Naive thymus-derived CD8-positive, alpha-beta T cell (primary cell): ENCODE measurements at regions not wholly inside any gene's neighbourhood (a gene's known extent, or its start where the extent isn't known, plus 50 kb on each side); places are given as distances from the start of the nearest gene placed in this dataset.

Experiments used
- ATAC-seq, 2 donors: fragments of 150-1000 bp; cut with Tn5 transposase in 1 of 2; sonication (Bioruptor Pico), chemical (Tn5 transposase) in 1 of 2; 1 replicate in 1 of 2; 2 replicates in 1 of 2; pipeline ENCODE4 v1.10.0; 2021; ENCODE audit warnings: mild to moderate bottlenecking in 2 of 2, moderate library complexity in 2 of 2
- POLR2A ChIA-PET: fragments of 350-600 bp; sonication (Branson Sonifier 250); formaldehyde crosslinking; loops from one replicate; lab custom pipeline; 2021; ENCODE audit warnings: antibody characterized with exemption; lab: Charles Lee
- DNase-seq, 10 donors: peaks; one replicate each; pipeline versions ENCODE4 v3.0.0 to v3.0.0-alpha.2; 2020 to 2022
- H3K27ac Mint-ChIP-seq, 10 donors: one replicate each; pipeline ENCODE4 v1.8.0; 2020 to 2022; ENCODE audit warnings: mild to moderate bottlenecking in 10 of 10, mixed read lengths in 10 of 10, moderate library complexity in 4 of 10, inconsistent platforms in 1 of 10
- H3K27me3 Mint-ChIP-seq, 5 donors: one replicate each; pipeline ENCODE4 v1.8.0; 2021 to 2022; ENCODE audit warnings: mixed read lengths in 5 of 5
- H3K36me3 Mint-ChIP-seq, 3 donors: one replicate each; pipeline ENCODE4 v1.8.0; 2020 to 2022; ENCODE audit warnings: mixed read lengths in 3 of 3, mild to moderate bottlenecking in 2 of 3, inconsistent platforms in 1 of 3
- H3K4me1 Mint-ChIP-seq, 4 donors: one replicate each; pipeline ENCODE4 v1.8.0; 2021 to 2022; ENCODE audit warnings: mixed read lengths in 4 of 4
- H3K4me3 Mint-ChIP-seq, 10 donors: one replicate each; pipeline ENCODE4 v1.8.0; 2020 to 2022; ENCODE audit warnings: mild to moderate bottlenecking in 10 of 10, mixed read lengths in 10 of 10, moderate library complexity in 6 of 10, inconsistent platforms in 1 of 10
- H3K9me3 Mint-ChIP-seq, 9 donors: one replicate each; pipeline ENCODE4 v1.8.0; 2020 to 2022; ENCODE audit warnings: mixed read lengths in 9 of 9, mild to moderate bottlenecking in 3 of 9, inconsistent platforms in 1 of 9, moderate library complexity in 1 of 9

- DNase-seq, result no peak
- POLR2A ChIA-PET, result no interaction called here
- no peaks in the 10 kb centered on the region for H3K9me3 Mint-ChIP-seq
- no peak overlapping the region for H3K4me3 Mint-ChIP-seq
- ATAC-seq, result no peak
- no peak overlapping the region for H3K27ac Mint-ChIP-seq
- no peaks in the 10 kb centered on the region for H3K36me3 Mint-ChIP-seq
- no peaks in the 10 kb centered on the region for H3K4me1 Mint-ChIP-seq
- peaks cover 0 to 10% (median 9%) of the 10 kb centered on the region in 5 donors for H3K27me3 Mint-ChIP-seq
Measured at GRCh38 chr1:87804128-87804527, 475.4 kb downstream of the LMO4 start.

GRCh38 chr1:87805666-87806378 lies 477.1 kb downstream of the LMO4 start:
- H3K27ac Mint-ChIP-seq, result no peak overlapping the region
- H3K4me3 Mint-ChIP-seq, result no peak overlapping the region
- no peaks in the 10 kb centered on the region for H3K9me3 Mint-ChIP-seq
- H3K4me1 Mint-ChIP-seq, result no peaks in the 10 kb centered on the region
- ATAC-seq (no peak), DNase-seq (no peak)
- POLR2A ChIA-PET, result no interaction called here
- no peaks in the 10 kb centered on the region for H3K36me3 Mint-ChIP-seq
- peaks cover 0 to 9% (median 3%) of the 10 kb centered on the region in 5 donors for H3K27me3 Mint-ChIP-seq

GRCh38 chr1:87806379-87807094 lies 477.9 kb downstream of the LMO4 start:
- Mint-ChIP-seq H3K4me3 (no peak overlapping the region), H3K27me3 (peaks cover 0 to 4% (median 3%) of the 10 kb centered on the region in 5 donors), H3K36me3 (no peaks in the 10 kb centered on the region), H3K27ac (no peak overlapping the region), H3K9me3 (no peaks in the 10 kb centered on the region), H3K4me1 (no peaks in the 10 kb centered on the region)
- no peak for ATAC-seq
- POLR2A ChIA-PET, result no interaction called here
- no peak for DNase-seq

- H3K27ac Mint-ChIP-seq, result no peak overlapping the region
Measured at GRCh38 chr1:87810166-87810565, 481.5 kb downstream of the LMO4 start.

GRCh38 chr1:87812871-87813577 lies 484.3 kb downstream of the LMO4 start:
- POLR2A ChIA-PET, result no interaction called here
- H3K4me1 Mint-ChIP-seq, result no peaks in the 10 kb centered on the region
- H3K27me3 Mint-ChIP-seq, result no peaks in the 10 kb centered on the region
- no peak overlapping the region for H3K4me3 Mint-ChIP-seq
- no peaks in the 10 kb centered on the region for H3K9me3 Mint-ChIP-seq
- H3K27ac Mint-ChIP-seq, result no peak overlapping the region
- no peak for ATAC-seq
- H3K36me3 Mint-ChIP-seq, result no peaks in the 10 kb centered on the region
- DNase-seq, result no peak

More at GRCh38 chr1:87810166-87810565, 481.5 kb downstream of the LMO4 start:
- H3K36me3 Mint-ChIP-seq, result no peaks in the 10 kb centered on the region
- no peaks in the 10 kb centered on the region for H3K27me3 Mint-ChIP-seq
- DNase-seq (no peak), ATAC-seq (no peak)
- POLR2A ChIA-PET, result no interaction called here
- H3K4me3 Mint-ChIP-seq, result no peak overlapping the region
- H3K4me1 Mint-ChIP-seq, result no peaks in the 10 kb centered on the region
- H3K9me3 Mint-ChIP-seq, result no peaks in the 10 kb centered on the region

GRCh38 chr1:87814573-87814972 lies 485.9 kb downstream of the LMO4 start:
- POLR2A ChIA-PET, result no interaction called here
- Mint-ChIP-seq H3K27ac (peak overlapping the region in 1 of 10 donors; percentile 19), H3K4me1 (no peaks in the 10 kb centered on the region), H3K4me3 (no peak overlapping the region), H3K36me3 (no peaks in the 10 kb centered on the region), H3K27me3 (no peaks in the 10 kb centered on the region), H3K9me3 (no peaks in the 10 kb centered on the region)
- DNase-seq (no peak), ATAC-seq (no peak)

GRCh38 chr1:87816646-87817045 lies 488.0 kb downstream of the LMO4 start:
- Mint-ChIP-seq H3K4me3 (no peak overlapping the region), H3K4me1 (no peaks in the 10 kb centered on the region), H3K27ac (no peak overlapping the region), H3K36me3 (no peaks in the 10 kb centered on the region), H3K9me3 (no peaks in the 10 kb centered on the region), H3K27me3 (no peaks in the 10 kb centered on the region)
- DNase-seq (no peak), ATAC-seq (no peak)
- POLR2A ChIA-PET, result no interaction called here

GRCh38 chr1:87820668-87821334 lies 492.1 kb downstream of the LMO4 start:
- Mint-ChIP-seq H3K27me3 (peaks cover 0 to 4% (median 0%) of the 10 kb centered on the region in 5 donors), H3K27ac (no peak overlapping the region), H3K36me3 (no peaks in the 10 kb centered on the region), H3K4me1 (no peaks in the 10 kb centered on the region), H3K4me3 (no peak overlapping the region), H3K9me3 (no peaks in the 10 kb centered on the region)
- DNase-seq, result no peak
- POLR2A ChIA-PET, result no interaction called here
- no peak for ATAC-seq

GRCh38 chr1:87821335-87821697 lies 492.6 kb downstream of the LMO4 start:
- DNase-seq, result no peak
- peaks cover 0 to 6% (median 0%) of the 10 kb centered on the region in 5 donors for H3K27me3 Mint-ChIP-seq
- H3K9me3 Mint-ChIP-seq, result peaks cover 0 to under 1% (median 0%) of the 10 kb centered on the region in 9 donors
- no peak overlapping the region for H3K27ac Mint-ChIP-seq
- H3K36me3 Mint-ChIP-seq, result no peaks in the 10 kb centered on the region
- H3K4me3 Mint-ChIP-seq, result no peak overlapping the region
- ATAC-seq, result no peak
- POLR2A ChIA-PET, result no interaction called here
- H3K4me1 Mint-ChIP-seq, result no peaks in the 10 kb centered on the region

GRCh38 chr1:87826681-87827251 lies 498.1 kb downstream of the LMO4 start:
- Mint-ChIP-seq H3K4me1 (peaks cover 0 to 14% (median 0%) of the 10 kb centered on the region in 4 donors), H3K4me3 (no peak overlapping the region), H3K9me3 (peaks cover 0 to 4% (median 0%) of the 10 kb centered on the region in 9 donors), H3K27me3 (peaks cover 0 to 8% (median 1%) of the 10 kb centered on the region in 5 donors), H3K36me3 (no peaks in the 10 kb centered on the region), H3K27ac (peak overlapping the region in 1 of 10 donors; percentile 12)
- ATAC-seq (no peak), DNase-seq (peak in 1 of 10 donors; percentile 4)
- POLR2A ChIA-PET, result no interaction called here

- peaks cover 0 to 16% (median 0%) of the 10 kb centered on the region in 4 donors for H3K4me1 Mint-ChIP-seq
Measured at GRCh38 chr1:87829360-87829759, 500.7 kb downstream of the LMO4 start.

GRCh38 chr1:87830432-87830978 lies 501.8 kb downstream of the LMO4 start:
- peaks cover 0 to 16% (median 0%) of the 10 kb centered on the region in 4 donors for H3K4me1 Mint-ChIP-seq
- no peak overlapping the region for H3K27ac Mint-ChIP-seq

More at GRCh38 chr1:87829360-87829759, 500.7 kb downstream of the LMO4 start:
- Mint-ChIP-seq H3K4me3 (no peak overlapping the region), H3K27ac (no peak overlapping the region), H3K36me3 (no peaks in the 10 kb centered on the region), H3K9me3 (peaks cover 0 to 4% (median 0%) of the 10 kb centered on the region in 9 donors), H3K27me3 (peaks cover 0 to 12% (median 3%) of the 10 kb centered on the region in 5 donors)
- no peak for ATAC-seq
- POLR2A ChIA-PET, result no interaction called here
- no peak for DNase-seq

More at GRCh38 chr1:87830432-87830978, 501.8 kb downstream of the LMO4 start:
- POLR2A ChIA-PET, result no interaction called here
- ATAC-seq (no peak), DNase-seq (no peak)
- Mint-ChIP-seq H3K9me3 (peaks cover 0 to 4% (median 0%) of the 10 kb centered on the region in 9 donors), H3K4me3 (no peak overlapping the region), H3K27me3 (peaks cover 0 to 16% (median 6%) of the 10 kb centered on the region in 5 donors), H3K36me3 (no peaks in the 10 kb centered on the region)
